PC-3 (cell line): ENCODE measurements at regions not wholly inside any gene's neighbourhood (a gene's known extent, or its start where the extent isn't known, plus 50 kb on each side); places are given as distances from the start of the nearest gene placed in this dataset.

ENCODE experiments used
- ATAC-seq: fragments of 200-7000 bp; cut with Tn5 transposase; 2 replicates; pipeline ENCODE4 v1.9.1; 2020; ENCODE audit warnings: mild to moderate bottlenecking, moderate library complexity
- BruUV-seq: library from RNA; stranded (reverse); fragments of 400-500 nt; replicated peaks from 2 replicates; lab custom pipeline; 2021; lab: Mats Ljungman, UMichigan
- CTCF ChIA-PET: fragments of 300-600 bp; sonication (Branson Sonifier 250); formaldehyde crosslinking; loops from one replicate; lab custom pipeline; 2022; ENCODE audit warnings: antibody characterized with exemption; lab: Charles Lee
- POLR2A ChIA-PET: fragments of 300-600 bp; sonication (Branson Sonifier 250); formaldehyde crosslinking; loops from one replicate; lab custom pipeline; 2022; ENCODE audit warnings: antibody characterized with exemption; ENCODE audit not compliant: unreplicated experiment; lab: Charles Lee
- DNase-seq: peaks from one replicate; pipeline ENCODE4 v3.0.0-alpha.2; 2015
- H2AFZ ChIP-seq: fragments of 300-600 bp; sonication (generic); 2 replicates; pipeline ENCODE4 v1.6.0; 2016; ENCODE audit warnings: antibody characterized with exemption, low read length
- H3F3A ChIP-seq: fragments of 300-600 bp; sonication (generic); one replicate; pipeline ENCODE4 v1.6.0; 2017; ENCODE audit warnings: antibody characterized with exemption, low read length, control low read depth, mild to moderate bottlenecking; ENCODE audit not compliant: unreplicated experiment
- H3K27ac ChIP-seq: fragments of 300-600 bp; sonication (generic); 2 replicates; pipeline ENCODE4 v1.5.1; 2016; ENCODE audit warnings: mild to moderate bottlenecking, low read length
- H3K27me3 ChIP-seq: fragments of 300-600 bp; sonication (generic); 2 replicates; pipeline ENCODE4 v1.6.1; 2016; ENCODE audit warnings: low read length, mixed read lengths
- H3K36me3 ChIP-seq: fragments of 300-600 bp; sonication (generic); 2 replicates; pipeline ENCODE4 v1.6.1; 2016; ENCODE audit warnings: low read depth, mixed run types, low read length, mixed read lengths
- H3K4me1 ChIP-seq: fragments of 300-600 bp; sonication (generic); 2 replicates; pipeline ENCODE4 v1.5.1; 2016; ENCODE audit warnings: low read length; ENCODE audit not compliant: insufficient read depth
- H3K4me2 ChIP-seq: fragments of 300-600 bp; sonication (generic); 2 replicates; pipeline ENCODE4 v1.6.0; 2016; ENCODE audit warnings: low read length
- H3K4me3 ChIP-seq: fragments of 300-600 bp; sonication (generic); 2 replicates; pipeline ENCODE4 v1.5.1; 2016; ENCODE audit warnings: mild to moderate bottlenecking, low read length, mixed read lengths
- H3K79me2 ChIP-seq: fragments of 300-600 bp; sonication (generic); 2 replicates; pipeline ENCODE4 v1.6.1; 2017; ENCODE audit warnings: low read length, mixed read lengths
- H3K9ac ChIP-seq: fragments of 300-600 bp; sonication (generic); 2 replicates; pipeline ENCODE4 v1.6.0; 2016; ENCODE audit warnings: mild to moderate bottlenecking, low read length
- H3K9me2 ChIP-seq: fragments of 300-600 bp; sonication (generic); replicated peaks from 2 replicates; pipeline ENCODE4 v1.6.1; 2016; ENCODE audit warnings: mixed run types, low read length, mixed read lengths
- H3K9me3 ChIP-seq: fragments of 300-600 bp; sonication (generic); 2 replicates; pipeline ENCODE4 v1.6.1; 2016; ENCODE audit warnings: low read length, mixed read lengths
- H4K20me1 ChIP-seq: fragments of 300-600 bp; sonication (generic); 2 replicates; pipeline ENCODE4 v1.6.1; 2016; ENCODE audit warnings: low read length, mixed read lengths
- CTCF ChIP-seq: fragments of 300-600 bp; sonication (generic); conservative IDR thresholded peaks from 2 replicates; pipeline ENCODE4 v1.5.1; 2017; ENCODE audit warnings: antibody characterized with exemption, low read depth, mild to moderate bottlenecking, low read length
- EZH2 ChIP-seq: fragments of 300-600 bp; sonication (generic); IDR thresholded peaks from one replicate; pipeline ENCODE4 v1.6.1; 2017; ENCODE audit warnings: antibody characterized with exemption, mild to moderate bottlenecking, low read length; ENCODE audit not compliant: unreplicated experiment
- EZH2phosphoT487 ChIP-seq: fragments of 300-600 bp; sonication (generic); IDR thresholded peaks from 2 replicates; pipeline ENCODE4 v1.6.1; 2018; ENCODE audit warnings: mild to moderate bottlenecking, antibody characterized with exemption, low read length, borderline replicate concordance
- intact Hi-C: fragments of 100-400 bp; cut with micrococcal nuclease; formaldehyde crosslinking; loops from 2 replicates; pipeline ENCODE4 v1.9.0; 2023

GRCh38 chr9:28587052-28587451 lies 1013.8 kb upstream of the C9orf72 start:
- ATAC-seq, result no peak
- ChIA-PET POLR2A (no interaction called here), CTCF (no interaction called here)
- no peaks in the 10 kb centered on the region for H4K20me1 ChIP-seq
- no peak overlapping the region for H3K27ac ChIP-seq
- no peak overlapping the region for H2AFZ ChIP-seq
- no peak overlapping the region for H3K4me2 ChIP-seq
- no peaks in the 10 kb centered on the region for H3K36me3 ChIP-seq
- H3K27me3 ChIP-seq, result no peaks in the 10 kb centered on the region
- H3K79me2 ChIP-seq, result no peaks in the 10 kb centered on the region
- DNase-seq, result no peak
- H3K9ac ChIP-seq, result no peak overlapping the region
- intact Hi-C loops, result no loop called here
- TF ChIP-seq EZH2phosphoT487, result no peak
- no peak for TF ChIP-seq EZH2
- TF ChIP-seq CTCF, result no peak
- BruUV-seq, result no TSS peak
- no peaks in the 10 kb centered on the region for H3K4me1 ChIP-seq
- H3K9me2 ChIP-seq, result no peaks in the 10 kb centered on the region
- H3K9me3 ChIP-seq, result no peaks in the 10 kb centered on the region
- no peaks in the 10 kb centered on the region for H3F3A ChIP-seq
- no peak overlapping the region for H3K4me3 ChIP-seq

GRCh38 chr9:28598408-28598807 lies 1025.1 kb upstream of the C9orf72 start:
- no peaks in the 10 kb centered on the region for H3F3A ChIP-seq
- no peak overlapping the region for H3K4me2 ChIP-seq
- POLR2A ChIA-PET, result no interaction called here
- no peaks in the 10 kb centered on the region for H3K27me3 ChIP-seq
- H2AFZ ChIP-seq, result no peak overlapping the region
- CTCF ChIA-PET, result no interaction called here
- TF ChIP-seq EZH2phosphoT487, result no peak
- TF ChIP-seq CTCF, result no peak
- TF ChIP-seq EZH2, result no peak
- H3K9me3 ChIP-seq, result no peaks in the 10 kb centered on the region
- no peaks in the 10 kb centered on the region for H3K79me2 ChIP-seq
- H3K27ac ChIP-seq, result no peak overlapping the region
- no peak overlapping the region for H3K4me3 ChIP-seq
- no peak for ATAC-seq
- intact Hi-C loops, result no loop called here
- H3K36me3 ChIP-seq, result no peaks in the 10 kb centered on the region
- H3K4me1 ChIP-seq, result no peaks in the 10 kb centered on the region
- no peaks in the 10 kb centered on the region for H4K20me1 ChIP-seq
- no TSS peak for BruUV-seq
- DNase-seq, result no peak
- no peaks in the 10 kb centered on the region for H3K9me2 ChIP-seq
- H3K9ac ChIP-seq, result no peak overlapping the region

- H3K4me3 ChIP-seq, result no peak overlapping the region
- DNase-seq (no peak), ATAC-seq (no peak)
- TF ChIP-seq EZH2phosphoT487, result no peak
- ChIA-PET CTCF (no interaction called here), POLR2A (no interaction called here)
- H3F3A ChIP-seq, result no peaks in the 10 kb centered on the region
- H4K20me1 ChIP-seq, result no peaks in the 10 kb centered on the region
- no peaks in the 10 kb centered on the region for H3K4me1 ChIP-seq
- H3K36me3 ChIP-seq, result no peaks in the 10 kb centered on the region
- no peak overlapping the region for H3K4me2 ChIP-seq
- no peak overlapping the region for H3K9ac ChIP-seq
- no peaks in the 10 kb centered on the region for H3K9me3 ChIP-seq
- no TSS peak for BruUV-seq
- no peaks in the 10 kb centered on the region for H3K79me2 ChIP-seq
- H2AFZ ChIP-seq, result no peak overlapping the region
- no peaks in the 10 kb centered on the region for H3K9me2 ChIP-seq
- no peaks in the 10 kb centered on the region for H3K27me3 ChIP-seq
- no peak overlapping the region for H3K27ac ChIP-seq
- intact Hi-C loops, result no loop called here
Observed at GRCh38 chr9:28600226-28600625, 1026.9 kb upstream of the C9orf72 start.
